ENCODE measurements at regions not wholly inside any gene's neighbourhood (a gene's known extent, or its start where the extent isn't known, plus 50 kb on each side); places are given as distances from the start of the nearest gene placed in this dataset.

- intact Hi-C loops (cut with micrococcal nuclease), result no loop called here
- Histone ChIP-seq H3K4me2 (ENCODE audit: low read length) (no peak overlapping the region), H3K27ac (ENCODE audit: low read length) (no peak overlapping the region)
These were observed 92.4 kb downstream of the PHLDA1 start for GRCh38 chr12:75939016-75939642.

DNA sequence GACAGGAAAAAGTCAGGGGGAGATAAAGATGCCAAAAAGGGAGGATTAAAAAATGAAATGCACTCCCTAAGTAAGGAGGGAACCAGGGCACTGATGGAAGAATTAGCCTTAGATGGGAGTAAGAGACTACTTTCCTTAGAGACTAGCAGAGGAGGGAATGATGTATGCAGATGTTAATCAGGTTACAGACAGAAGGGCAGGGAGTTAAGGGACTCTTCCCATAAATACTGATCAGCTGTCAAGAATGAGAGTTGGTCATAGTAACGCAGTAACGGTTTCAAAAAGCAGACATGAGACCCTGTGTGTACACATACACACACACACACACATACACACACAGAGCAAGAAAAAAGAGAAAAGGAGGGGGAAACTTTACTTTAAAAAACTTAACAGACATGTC is 93.4 kb downstream of the PHLDA1 start:
- Histone ChIP-seq H3K4me3 (ENCODE audit: low read length) (no peak overlapping the region), H3K9me3 (ENCODE audit: low read length) (no peaks in the 10 kb centered on the region), H4K20me1 (ENCODE audit: low read length) (no peaks in the 10 kb centered on the region), H3K79me2 (ENCODE audit: low read length) (no peaks in the 10 kb centered on the region), H3K4me2 (ENCODE audit: low read length) (no peak overlapping the region), H3K4me1 (ENCODE audit: insufficient read depth, low read length) (peaks cover 4% of the 10 kb centered on the region), H3K9me2 (replicated peaks; ENCODE audit: low read length) (no peaks in the 10 kb centered on the region), H3F3A (ENCODE audit: low read length, unreplicated experiment) (no peaks in the 10 kb centered on the region), H3K27me3 (ENCODE audit: low read length) (no peaks in the 10 kb centered on the region), H3K9ac (ENCODE audit: low read length) (no peak overlapping the region), H3K27ac (ENCODE audit: low read length) (no peak overlapping the region), H2AFZ (ENCODE audit: low read length) (no peak overlapping the region), H3K36me3 (ENCODE audit: low read depth, low read length) (no peaks in the 10 kb centered on the region)
- ChIA-PET POLR2A (ENCODE audit: unreplicated experiment) (no interaction called here), CTCF (no interaction called here)
- no TSS peak for BruUV-seq (replicated peaks)
- TF ChIP-seq EZH2phosphoT487 (IDR thresholded peaks at IDR 0.05; ENCODE audit: borderline replicate concordance, low read length) (no peak), EZH2 (IDR thresholded peaks at IDR 0.05; ENCODE audit: low read length, unreplicated experiment) (no peak)
- TF ChIP-seq, protein P1, sequence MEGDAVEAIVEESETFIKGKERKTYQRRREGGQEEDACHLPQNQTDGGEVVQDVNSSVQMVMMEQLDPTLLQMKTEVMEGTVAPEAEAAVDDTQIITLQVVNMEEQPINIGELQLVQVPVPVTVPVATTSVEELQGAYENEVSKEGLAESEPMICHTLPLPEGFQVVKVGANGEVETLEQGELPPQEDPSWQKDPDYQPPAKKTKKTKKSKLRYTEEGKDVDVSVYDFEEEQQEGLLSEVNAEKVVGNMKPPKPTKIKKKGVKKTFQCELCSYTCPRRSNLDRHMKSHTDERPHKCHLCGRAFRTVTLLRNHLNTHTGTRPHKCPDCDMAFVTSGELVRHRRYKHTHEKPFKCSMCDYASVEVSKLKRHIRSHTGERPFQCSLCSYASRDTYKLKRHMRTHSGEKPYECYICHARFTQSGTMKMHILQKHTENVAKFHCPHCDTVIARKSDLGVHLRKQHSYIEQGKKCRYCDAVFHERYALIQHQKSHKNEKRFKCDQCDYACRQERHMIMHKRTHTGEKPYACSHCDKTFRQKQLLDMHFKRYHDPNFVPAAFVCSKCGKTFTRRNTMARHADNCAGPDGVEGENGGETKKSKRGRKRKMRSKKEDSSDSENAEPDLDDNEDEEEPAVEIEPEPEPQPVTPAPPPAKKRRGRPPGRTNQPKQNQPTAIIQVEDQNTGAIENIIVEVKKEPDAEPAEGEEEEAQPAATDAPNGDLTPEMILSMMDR (conservative IDR thresholded peaks at IDR 0.05; ENCODE audit: low read depth, low read length), result no peak
- ATAC-seq, result no peak
- DNase-seq, result no peak
- intact Hi-C loops (cut with micrococcal nuclease), result no loop called here

More at GRCh38 chr12:75939016-75939642, 92.4 kb downstream of the PHLDA1 start:
- H3K36me3 ChIP-seq (ENCODE audit: low read depth, low read length), result no peaks in the 10 kb centered on the region
- H3K9me3 ChIP-seq (ENCODE audit: low read length), result no peaks in the 10 kb centered on the region
- no peaks in the 10 kb centered on the region for H3K9me2 ChIP-seq (replicated peaks; ENCODE audit: low read length)
- no peak overlapping the region for H3K9ac ChIP-seq (ENCODE audit: low read length)
- H3K4me3 ChIP-seq (ENCODE audit: low read length), result no peak overlapping the region
- no peak overlapping the region for H2AFZ ChIP-seq (ENCODE audit: low read length)
- no TSS peak for BruUV-seq (replicated peaks)
- H3F3A ChIP-seq (ENCODE audit: low read length, unreplicated experiment), result no peaks in the 10 kb centered on the region
- CTCF ChIA-PET, result no interaction called here
- POLR2A ChIA-PET (ENCODE audit: unreplicated experiment), result no interaction called here
- no peaks in the 10 kb centered on the region for H3K27me3 ChIP-seq (ENCODE audit: low read length)
- no peaks in the 10 kb centered on the region for H4K20me1 ChIP-seq (ENCODE audit: low read length)
- ATAC-seq (no peak), DNase-seq (no peak)
- no peaks in the 10 kb centered on the region for H3K79me2 ChIP-seq (ENCODE audit: low read length)
- TF ChIP-seq, protein P1 (conservative IDR thresholded peaks at IDR 0.05; ENCODE audit: low read depth, low read length), result no peak
- no peak for TF ChIP-seq EZH2 (IDR thresholded peaks at IDR 0.05; ENCODE audit: low read length, unreplicated experiment)
- TF ChIP-seq EZH2phosphoT487 (IDR thresholded peaks at IDR 0.05; ENCODE audit: borderline replicate concordance, low read length), result no peak
- H3K4me1 ChIP-seq (ENCODE audit: insufficient read depth, low read length), result peaks cover 7% of the 10 kb centered on the region

DNA sequence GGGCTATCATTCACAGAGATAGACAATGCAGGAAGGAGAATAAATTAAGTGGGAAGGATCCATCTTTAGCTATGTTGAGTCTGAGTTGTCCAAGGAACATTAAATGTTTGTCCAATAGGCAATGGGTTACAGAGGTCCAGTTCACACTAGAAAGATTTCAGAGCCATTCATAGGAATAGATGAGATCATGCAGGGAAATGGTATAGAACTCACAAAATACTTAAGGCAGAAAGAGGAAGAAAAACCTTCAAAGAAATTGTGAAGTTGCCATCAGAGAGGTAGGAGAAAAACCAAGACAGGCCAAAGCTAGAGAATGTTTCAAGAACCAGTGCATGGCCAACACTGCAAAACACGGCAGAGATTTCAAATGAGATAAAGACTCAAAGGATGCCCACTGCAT is 94.1 kb downstream of the PHLDA1 start:
- no peak overlapping the region for H2AFZ ChIP-seq (ENCODE audit: low read length)
- intact Hi-C loops (cut with micrococcal nuclease), result no loop called here
- H3K79me2 ChIP-seq (ENCODE audit: low read length), result no peaks in the 10 kb centered on the region
- H3K4me1 ChIP-seq (ENCODE audit: insufficient read depth, low read length), result peaks cover 8% of the 10 kb centered on the region
- H3K4me3 ChIP-seq (ENCODE audit: low read length), result no peak overlapping the region
- no peak for TF ChIP-seq EZH2 (IDR thresholded peaks at IDR 0.05; ENCODE audit: low read length, unreplicated experiment)
- no peak for TF ChIP-seq EZH2phosphoT487 (IDR thresholded peaks at IDR 0.05; ENCODE audit: borderline replicate concordance, low read length)
- TF ChIP-seq, protein P1 (conservative IDR thresholded peaks at IDR 0.05; ENCODE audit: low read depth, low read length), result no peak
- no peak for DNase-seq
- H3K27me3 ChIP-seq (ENCODE audit: low read length), result no peaks in the 10 kb centered on the region
- ATAC-seq, result no peak
- H3K27ac ChIP-seq (ENCODE audit: low read length), result no peak overlapping the region
- no peak overlapping the region for H3K4me2 ChIP-seq (ENCODE audit: low read length)
- H3K9me3 ChIP-seq (ENCODE audit: low read length), result no peaks in the 10 kb centered on the region
- no peaks in the 10 kb centered on the region for H3K36me3 ChIP-seq (ENCODE audit: low read depth, low read length)
- no peak overlapping the region for H3K9ac ChIP-seq (ENCODE audit: low read length)
- no TSS peak for BruUV-seq (replicated peaks)
- H3K9me2 ChIP-seq (replicated peaks; ENCODE audit: low read length), result no peaks in the 10 kb centered on the region
- ChIA-PET POLR2A (ENCODE audit: unreplicated experiment) (no interaction called here), CTCF (interaction anchor here (0.6 kb wide), 1 partner anchor 87 kb away, joined by 3 read pairs; no protein-coding TSS in a partner anchor)
- H4K20me1 ChIP-seq (ENCODE audit: low read length), result no peaks in the 10 kb centered on the region
- H3F3A ChIP-seq (ENCODE audit: low read length, unreplicated experiment), result no peaks in the 10 kb centered on the region

Data from PC-3 (cell line).